ENCODE measurements at regions not wholly inside any gene's neighbourhood (a gene's known extent, or its start where the extent isn't known, plus 50 kb on each side); places are given as distances from the start of the nearest gene placed in this dataset.

DNA sequence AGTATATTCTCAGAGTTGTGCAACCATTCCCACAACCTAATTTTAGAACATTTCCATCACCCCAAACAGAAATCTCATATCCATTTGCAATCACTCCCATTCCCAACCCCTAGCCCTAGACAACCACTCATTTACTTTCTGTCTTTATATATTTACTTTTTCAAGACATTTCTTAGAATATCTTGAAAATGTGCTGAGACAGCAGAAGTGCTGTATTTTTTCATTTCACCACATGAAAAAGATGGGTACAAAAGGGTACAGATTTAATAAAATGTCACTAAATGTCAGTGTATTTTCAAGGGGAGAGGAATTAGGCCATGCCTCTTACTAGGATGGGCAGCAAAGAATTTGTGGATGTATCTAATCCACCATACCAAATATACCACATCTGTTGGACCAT is 51.6 kb upstream of the CCDC6 start:
- TF ChIP-seq, protein P1, sequence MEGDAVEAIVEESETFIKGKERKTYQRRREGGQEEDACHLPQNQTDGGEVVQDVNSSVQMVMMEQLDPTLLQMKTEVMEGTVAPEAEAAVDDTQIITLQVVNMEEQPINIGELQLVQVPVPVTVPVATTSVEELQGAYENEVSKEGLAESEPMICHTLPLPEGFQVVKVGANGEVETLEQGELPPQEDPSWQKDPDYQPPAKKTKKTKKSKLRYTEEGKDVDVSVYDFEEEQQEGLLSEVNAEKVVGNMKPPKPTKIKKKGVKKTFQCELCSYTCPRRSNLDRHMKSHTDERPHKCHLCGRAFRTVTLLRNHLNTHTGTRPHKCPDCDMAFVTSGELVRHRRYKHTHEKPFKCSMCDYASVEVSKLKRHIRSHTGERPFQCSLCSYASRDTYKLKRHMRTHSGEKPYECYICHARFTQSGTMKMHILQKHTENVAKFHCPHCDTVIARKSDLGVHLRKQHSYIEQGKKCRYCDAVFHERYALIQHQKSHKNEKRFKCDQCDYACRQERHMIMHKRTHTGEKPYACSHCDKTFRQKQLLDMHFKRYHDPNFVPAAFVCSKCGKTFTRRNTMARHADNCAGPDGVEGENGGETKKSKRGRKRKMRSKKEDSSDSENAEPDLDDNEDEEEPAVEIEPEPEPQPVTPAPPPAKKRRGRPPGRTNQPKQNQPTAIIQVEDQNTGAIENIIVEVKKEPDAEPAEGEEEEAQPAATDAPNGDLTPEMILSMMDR (IDR thresholded peaks at IDR 0.05; ENCODE audit: low read depth, low read length, missing input control) = no peak
- TF ChIP-seq, protein P2, sequence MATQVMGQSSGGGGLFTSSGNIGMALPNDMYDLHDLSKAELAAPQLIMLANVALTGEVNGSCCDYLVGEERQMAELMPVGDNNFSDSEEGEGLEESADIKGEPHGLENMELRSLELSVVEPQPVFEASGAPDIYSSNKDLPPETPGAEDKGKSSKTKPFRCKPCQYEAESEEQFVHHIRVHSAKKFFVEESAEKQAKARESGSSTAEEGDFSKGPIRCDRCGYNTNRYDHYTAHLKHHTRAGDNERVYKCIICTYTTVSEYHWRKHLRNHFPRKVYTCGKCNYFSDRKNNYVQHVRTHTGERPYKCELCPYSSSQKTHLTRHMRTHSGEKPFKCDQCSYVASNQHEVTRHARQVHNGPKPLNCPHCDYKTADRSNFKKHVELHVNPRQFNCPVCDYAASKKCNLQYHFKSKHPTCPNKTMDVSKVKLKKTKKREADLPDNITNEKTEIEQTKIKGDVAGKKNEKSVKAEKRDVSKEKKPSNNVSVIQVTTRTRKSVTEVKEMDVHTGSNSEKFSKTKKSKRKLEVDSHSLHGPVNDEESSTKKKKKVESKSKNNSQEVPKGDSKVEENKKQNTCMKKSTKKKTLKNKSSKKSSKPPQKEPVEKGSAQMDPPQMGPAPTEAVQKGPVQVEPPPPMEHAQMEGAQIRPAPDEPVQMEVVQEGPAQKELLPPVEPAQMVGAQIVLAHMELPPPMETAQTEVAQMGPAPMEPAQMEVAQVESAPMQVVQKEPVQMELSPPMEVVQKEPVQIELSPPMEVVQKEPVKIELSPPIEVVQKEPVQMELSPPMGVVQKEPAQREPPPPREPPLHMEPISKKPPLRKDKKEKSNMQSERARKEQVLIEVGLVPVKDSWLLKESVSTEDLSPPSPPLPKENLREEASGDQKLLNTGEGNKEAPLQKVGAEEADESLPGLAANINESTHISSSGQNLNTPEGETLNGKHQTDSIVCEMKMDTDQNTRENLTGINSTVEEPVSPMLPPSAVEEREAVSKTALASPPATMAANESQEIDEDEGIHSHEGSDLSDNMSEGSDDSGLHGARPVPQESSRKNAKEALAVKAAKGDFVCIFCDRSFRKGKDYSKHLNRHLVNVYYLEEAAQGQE (IDR thresholded peaks at IDR 0.05) = no peak
- TF ChIP-seq, protein P3, sequence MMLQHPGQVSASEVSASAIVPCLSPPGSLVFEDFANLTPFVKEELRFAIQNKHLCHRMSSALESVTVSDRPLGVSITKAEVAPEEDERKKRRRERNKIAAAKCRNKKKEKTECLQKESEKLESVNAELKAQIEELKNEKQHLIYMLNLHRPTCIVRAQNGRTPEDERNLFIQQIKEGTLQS (IDR thresholded peaks at IDR 0.05) = no peak
- TF ChIP-seq TAF1 (conservative IDR thresholded peaks at IDR 0.05) = no peak
- TF ChIP-seq HNF4A (conservative IDR thresholded peaks at IDR 0.05) = no peak
- TF ChIP-seq RAD21 (IDR thresholded peaks at IDR 0.05) = no peak
- TF ChIP-seq HNF4G (IDR thresholded peaks at IDR 0.05) = no peak
- no peak for TF ChIP-seq GABPA (IDR thresholded peaks at IDR 0.05 in 1 of 2, conservative IDR thresholded peaks at IDR 0.05 in 1 of 2)
- TF ChIP-seq EGR1 (IDR thresholded peaks at IDR 0.05; ENCODE audit: low read depth in 2 of 2) = no peak
